PC-9 (cell line): ENCODE measurements at regions not wholly inside any gene's neighbourhood (a gene's known extent, or its start where the extent isn't known, plus 50 kb on each side); places are given as distances from the start of the nearest gene placed in this dataset.

Experiments
- BruUV-seq: library from RNA; stranded (reverse); fragments of 400-500 nt; replicated peaks from 2 replicates; lab custom pipeline; 2021; lab: Mats Ljungman, UMichigan
- CTCF ChIA-PET: fragments of 300-600 bp; sonication (Branson Sonifier 250); formaldehyde crosslinking; loops from one replicate; lab custom pipeline; 2022; ENCODE audit warnings: antibody characterized with exemption; lab: Charles Lee
- POLR2A ChIA-PET: fragments of 300-600 bp; sonication (Branson Sonifier 250); formaldehyde crosslinking; loops from one replicate; lab custom pipeline; 2022; ENCODE audit warnings: antibody characterized with exemption; ENCODE audit not compliant: unreplicated experiment; lab: Charles Lee
- DNase-seq, 2 experiments: peaks; one replicate each; pipeline versions ENCODE4 v3.0.0 to v3.0.0-alpha.2; 2015 to 2022; ENCODE audit warnings: mixed read lengths in 1 of 2
- H2AFZ ChIP-seq: fragments of 200-600 bp; sonication (generic); 2 replicates; pipeline ENCODE4 v1.8.1; 2017; ENCODE audit warnings: antibody characterized with exemption
- H3F3A ChIP-seq: fragments of 200-600 bp; sonication (generic); 2 replicates; pipeline ENCODE4 v1.8.1; 2017; ENCODE audit warnings: antibody characterized with exemption, mild to moderate bottlenecking, low read depth; ENCODE audit not compliant: insufficient read depth
- H3K27ac ChIP-seq: fragments of 200-600 bp; sonication (generic); 2 replicates; pipeline ENCODE4 v1.6.1; 2016; ENCODE audit warnings: mixed run types
- H3K27me3 ChIP-seq: fragments of 200-600 bp; sonication (generic); 2 replicates; pipeline ENCODE4 v1.6.1; 2016; ENCODE audit warnings: low read depth, mixed run types; ENCODE audit not compliant: insufficient read depth
- H3K36me3 ChIP-seq: fragments of 200-600 bp; sonication (generic); 2 replicates; pipeline ENCODE4 v1.6.1; 2016; ENCODE audit warnings: low read depth, mixed run types
- H3K4me1 ChIP-seq: fragments of 200-600 bp; sonication (generic); replicated peaks from 2 replicates; pipeline ENCODE4 v1.6.1; 2016; ENCODE audit warnings: mixed run types; ENCODE audit not compliant: insufficient read depth
- H3K4me2 ChIP-seq: fragments of 200-600 bp; sonication (generic); 2 replicates; pipeline ENCODE4 v1.6.1; 2017; ENCODE audit warnings: mixed run types
- H3K4me3 ChIP-seq: fragments of 200-600 bp; sonication (generic); 2 replicates; pipeline ENCODE4 v1.6.1; 2016; ENCODE audit warnings: mixed run types
- H3K79me2 ChIP-seq: fragments of 200-600 bp; sonication (generic); 2 replicates; pipeline ENCODE4 v1.6.1; 2017; ENCODE audit warnings: low read depth, mixed run types
- H3K9me2 ChIP-seq: fragments of 200-600 bp; sonication (generic); 2 replicates; pipeline ENCODE4 v1.8.1; 2017; ENCODE audit warnings: mild to moderate bottlenecking; ENCODE audit not compliant: insufficient read depth
- H3K9me3 ChIP-seq: fragments of 200-600 bp; sonication (generic); 2 replicates; pipeline ENCODE4 v1.8.1; 2016; ENCODE audit warnings: low read depth; ENCODE audit not compliant: insufficient read depth
- H4K20me1 ChIP-seq: fragments of 200-600 bp; sonication (generic); 2 replicates; pipeline ENCODE4 v1.8.1; 2017; ENCODE audit not compliant: insufficient read depth
- EZH2 ChIP-seq: fragments of 200-600 bp; sonication (generic); IDR thresholded peaks from 2 replicates; pipeline ENCODE4 v1.8.0; 2017; ENCODE audit warnings: antibody characterized with exemption, low read depth
- intact Hi-C: fragments of 100-400 bp; cut with micrococcal nuclease; formaldehyde crosslinking; loops from one replicate; pipeline ENCODE4 v1.10.0; 2022; ENCODE audit not compliant: unreplicated experiment
- TF ChIP-seq, protein P1 (sequence below): fragments of 200-600 bp; sonication (generic); conservative IDR thresholded peaks from 2 replicates; pipeline ENCODE4 v1.6.1; 2017; ENCODE audit warnings: mixed run types, antibody characterized with exemption, mild to moderate bottlenecking, moderate library complexity

GRCh38 chr6:9408402-9409117 is 973.2 kb upstream of the SLC35B3 start:
- ChIA-PET POLR2A (interaction anchor here (0.7 kb wide), 1 partner anchor 723 kb away, joined by 5 read pairs; no protein-coding TSS in a partner anchor), CTCF (no interaction called here)
- Histone ChIP-seq H3K9me2 (no peaks in the 10 kb centered on the region), H3K4me3 (no peak overlapping the region), H2AFZ (no peak overlapping the region), H3K79me2 (no peaks in the 10 kb centered on the region), H3K27me3 (no peaks in the 10 kb centered on the region), H3F3A (peaks cover 4% of the 10 kb centered on the region; the same call in 1 of the 2 replicates), H3K27ac (no peak overlapping the region), H3K4me1 (peaks cover 16% of the 10 kb centered on the region), H4K20me1 (no peaks in the 10 kb centered on the region), H3K4me2 (no peak overlapping the region), H3K9me3 (peaks cover 5% of the 10 kb centered on the region), H3K36me3 (no peaks in the 10 kb centered on the region)
- no peak for TF ChIP-seq EZH2
- TF ChIP-seq, protein P1, sequence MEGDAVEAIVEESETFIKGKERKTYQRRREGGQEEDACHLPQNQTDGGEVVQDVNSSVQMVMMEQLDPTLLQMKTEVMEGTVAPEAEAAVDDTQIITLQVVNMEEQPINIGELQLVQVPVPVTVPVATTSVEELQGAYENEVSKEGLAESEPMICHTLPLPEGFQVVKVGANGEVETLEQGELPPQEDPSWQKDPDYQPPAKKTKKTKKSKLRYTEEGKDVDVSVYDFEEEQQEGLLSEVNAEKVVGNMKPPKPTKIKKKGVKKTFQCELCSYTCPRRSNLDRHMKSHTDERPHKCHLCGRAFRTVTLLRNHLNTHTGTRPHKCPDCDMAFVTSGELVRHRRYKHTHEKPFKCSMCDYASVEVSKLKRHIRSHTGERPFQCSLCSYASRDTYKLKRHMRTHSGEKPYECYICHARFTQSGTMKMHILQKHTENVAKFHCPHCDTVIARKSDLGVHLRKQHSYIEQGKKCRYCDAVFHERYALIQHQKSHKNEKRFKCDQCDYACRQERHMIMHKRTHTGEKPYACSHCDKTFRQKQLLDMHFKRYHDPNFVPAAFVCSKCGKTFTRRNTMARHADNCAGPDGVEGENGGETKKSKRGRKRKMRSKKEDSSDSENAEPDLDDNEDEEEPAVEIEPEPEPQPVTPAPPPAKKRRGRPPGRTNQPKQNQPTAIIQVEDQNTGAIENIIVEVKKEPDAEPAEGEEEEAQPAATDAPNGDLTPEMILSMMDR: no peak
- intact Hi-C loops: loop anchor here (5.0 to 10.0 kb wide), 2 partner anchors 114 to 1006 kb away; partner anchors contain the start of gene TFAP2A
- peak in 1 of 2 experiments; percentile 33 for DNase-seq
- BruUV-seq: no TSS peak

DNA sequence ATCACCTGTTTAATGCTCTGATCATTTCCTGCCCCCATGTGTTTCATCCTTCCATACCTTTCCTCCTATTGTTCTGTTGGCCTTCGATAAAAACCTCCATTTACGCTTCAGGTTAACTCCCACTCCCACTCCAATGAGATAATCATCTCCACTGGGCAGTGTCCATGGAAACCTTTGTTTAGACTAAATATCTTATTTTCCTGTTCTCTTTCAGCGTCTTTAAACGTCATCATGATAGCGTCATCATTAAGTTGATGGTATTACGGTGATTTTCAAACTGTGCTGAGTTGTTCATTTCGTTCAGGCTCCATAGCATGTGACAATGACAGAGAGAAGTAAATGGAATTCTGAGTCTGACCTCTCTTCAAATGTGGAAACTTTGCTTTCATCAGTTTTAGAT is 970.5 kb upstream of the SLC35B3 start:
- Histone ChIP-seq H3K79me2 (no peaks in the 10 kb centered on the region), H3F3A (peaks cover 4% of the 10 kb centered on the region; the same call in 1 of the 2 replicates), H3K4me3 (peak overlapping the region; percentile 31; the same call in 1 of the 2 replicates), H3K27me3 (no peaks in the 10 kb centered on the region), H3K27ac (0 out of 2 replicates have a peak overlapping the region, but pooled peaks have one; percentile 12), H3K4me2 (peak overlapping the region; percentile 72), H3K9me2 (no peaks in the 10 kb centered on the region), H3K9me3 (peaks cover 5% of the 10 kb centered on the region), H4K20me1 (no peaks in the 10 kb centered on the region), H3K4me1 (peaks cover 16% of the 10 kb centered on the region), H3K36me3 (no peaks in the 10 kb centered on the region), H2AFZ (peak overlapping the region; percentile 66; the same call in 1 of the 2 replicates)
- ChIA-PET CTCF (no interaction called here), POLR2A (interaction anchor here (0.6 kb wide), 1 partner anchor 970 kb away, joined by 6 read pairs; no protein-coding TSS in a partner anchor)
- TF ChIP-seq, protein P1: no peak
- TF ChIP-seq EZH2: no peak
- TSS peak; percentile 80 for BruUV-seq
- intact Hi-C loops: loop anchor here (1.0 to 10.0 kb wide), 4 partner anchors 97 to 1009 kb away; partner anchors contain the start of gene TFAP2A
- DNase-seq: peak; percentile 32 to 34

- peak; percentile 45 to 79 for DNase-seq
- peak overlapping the region; percentile 66; the same call in 1 of the 2 replicates for H2AFZ ChIP-seq
- peaks cover 16% of the 10 kb centered on the region for H3K4me1 ChIP-seq
- H3K79me2 ChIP-seq: no peaks in the 10 kb centered on the region
- TF ChIP-seq, protein P1: no peak
- TF ChIP-seq EZH2: no peak
- H3K36me3 ChIP-seq: no peaks in the 10 kb centered on the region
- 0 out of 2 replicates have a peak overlapping the region, but pooled peaks have one; percentile 12 for H3K27ac ChIP-seq
- no peaks in the 10 kb centered on the region for H4K20me1 ChIP-seq
- peaks cover 5% of the 10 kb centered on the region for H3K9me3 ChIP-seq
- peak overlapping the region; percentile 72 for H3K4me2 ChIP-seq
- H3K4me3 ChIP-seq: peak overlapping the region; percentile 31; the same call in 1 of the 2 replicates
- POLR2A ChIA-PET: interaction anchor here (0.5 to 0.6 kb wide), 3 partner anchors 63 to 1014 kb away, joined by 3 to 7 read pairs (median 6); no protein-coding TSS in a partner anchor
- H3K9me2 ChIP-seq: no peaks in the 10 kb centered on the region
- intact Hi-C loops: loop anchor here (1.0 to 10.0 kb wide), 4 partner anchors 98 to 1009 kb away; partner anchors contain the start of gene TFAP2A
- CTCF ChIA-PET: interaction anchor here (0.5 kb wide), 1 partner anchor 109 kb away, joined by 3 read pairs; no protein-coding TSS in a partner anchor
- BruUV-seq: no TSS peak
- no peaks in the 10 kb centered on the region for H3K27me3 ChIP-seq
- peaks cover 4% of the 10 kb centered on the region; the same call in 1 of the 2 replicates for H3F3A ChIP-seq
These were observed 970.0 kb upstream of the SLC35B3 start for GRCh38 chr6:9405369-9405768.
